ENCODE measurements at regions not wholly inside any gene's neighbourhood (a gene's known extent, or its start where the extent isn't known, plus 50 kb on each side); places are given as distances from the start of the nearest gene placed in this dataset.
"Not testable (repeated sequence)": the region's sequence is repeated elsewhere in the genome, so short reads cannot be mapped to it uniquely, and the experiment has no call there.

- H3K79me2 ChIP-seq (ENCODE audit: insufficient read depth, low read length): no peaks in the 10 kb centered on the region
- H3K4me3 ChIP-seq (ENCODE audit: insufficient read depth, low read length, poor library complexity, severe bottlenecking): no peak overlapping the region
- no peaks in the 10 kb centered on the region for H3K36me3 ChIP-seq (ENCODE audit: low read length)
- H2AFZ ChIP-seq (ENCODE audit: low read depth, low read length, severe bottlenecking): no peak overlapping the region
- H4K20me1 ChIP-seq (ENCODE audit: low read depth, low read length): no peaks in the 10 kb centered on the region
- H3K9me2 ChIP-seq (replicated peaks; ENCODE audit: insufficient read depth, low read length): no peaks in the 10 kb centered on the region
- no peak overlapping the region for H3K4me2 ChIP-seq (ENCODE audit: low read depth, low read length, poor library complexity, severe bottlenecking)
- no peak overlapping the region for H3K9ac ChIP-seq (ENCODE audit: low read length)
- H3K9me3 ChIP-seq (ENCODE audit: insufficient read depth, low read length): no peaks in the 10 kb centered on the region
- H3K27ac ChIP-seq (ENCODE audit: low read depth, low read length): no peak overlapping the region
- no peaks in the 10 kb centered on the region for H3F3A ChIP-seq (ENCODE audit: insufficient read depth)
- no peaks in the 10 kb centered on the region for H3K27me3 ChIP-seq (ENCODE audit: low read length)
- TF ChIP-seq CTCF (IDR thresholded peaks at IDR 0.05; ENCODE audit: insufficient read depth, low read length, poor library complexity, severe bottlenecking) (no peak), EZH2phosphoT487 (conservative IDR thresholded peaks at IDR 0.05; ENCODE audit: low read length) (no peak)
Observed at GRCh38 chr6:159631886-159632285, 61.2 kb downstream of the SOD2 start.

- H3F3A ChIP-seq (ENCODE audit: insufficient read depth): no peaks in the 10 kb centered on the region
- no peaks in the 10 kb centered on the region for H3K9me2 ChIP-seq (replicated peaks; ENCODE audit: insufficient read depth, low read length)
- H4K20me1 ChIP-seq (ENCODE audit: low read depth, low read length): no peaks in the 10 kb centered on the region
- no peak overlapping the region for H2AFZ ChIP-seq (ENCODE audit: low read depth, low read length, severe bottlenecking)
- H3K4me3 ChIP-seq (ENCODE audit: insufficient read depth, low read length, poor library complexity, severe bottlenecking): no peak overlapping the region
- H3K79me2 ChIP-seq (ENCODE audit: insufficient read depth, low read length): no peaks in the 10 kb centered on the region
- H3K27me3 ChIP-seq (ENCODE audit: low read length): no peaks in the 10 kb centered on the region
- no peak overlapping the region for H3K4me2 ChIP-seq (ENCODE audit: low read depth, low read length, poor library complexity, severe bottlenecking)
- H3K27ac ChIP-seq (ENCODE audit: low read depth, low read length): no peak overlapping the region
- TF ChIP-seq CTCF (IDR thresholded peaks at IDR 0.05; ENCODE audit: insufficient read depth, low read length, poor library complexity, severe bottlenecking) (no peak), EZH2phosphoT487 (conservative IDR thresholded peaks at IDR 0.05; ENCODE audit: low read length) (no peak)
- no peak overlapping the region for H3K9ac ChIP-seq (ENCODE audit: low read length)
- H3K9me3 ChIP-seq (ENCODE audit: insufficient read depth, low read length): no peaks in the 10 kb centered on the region
- no peaks in the 10 kb centered on the region for H3K36me3 ChIP-seq (ENCODE audit: low read length)
Observed at GRCh38 chr6:159627939-159628338, 65.1 kb downstream of the SOD2 start.

- H3F3A ChIP-seq (ENCODE audit: insufficient read depth); H3K79me2 ChIP-seq (ENCODE audit: insufficient read depth, low read length); H4K20me1 ChIP-seq (ENCODE audit: low read depth, low read length); H3K36me3 ChIP-seq (ENCODE audit: low read length); H3K4me3 ChIP-seq (ENCODE audit: insufficient read depth, low read length, poor library complexity, severe bottlenecking); H3K4me2 ChIP-seq (ENCODE audit: low read depth, low read length, poor library complexity, severe bottlenecking); H3K27me3 ChIP-seq (ENCODE audit: low read length); H3K9me2 ChIP-seq (replicated peaks; ENCODE audit: insufficient read depth, low read length); H3K9ac ChIP-seq (ENCODE audit: low read length); H3K27ac ChIP-seq (ENCODE audit: low read depth, low read length); H2AFZ ChIP-seq (ENCODE audit: low read depth, low read length, severe bottlenecking); H3K9me3 ChIP-seq (ENCODE audit: insufficient read depth, low read length): not testable (repeated sequence)
Observed at GRCh38 chr6:159626506-159626905, 66.5 kb downstream of the SOD2 start.

- Histone ChIP-seq H3K9me3 (ENCODE audit: insufficient read depth, low read length) (no peaks in the 10 kb centered on the region), H3K79me2 (ENCODE audit: insufficient read depth, low read length) (no peaks in the 10 kb centered on the region), H3F3A (ENCODE audit: insufficient read depth) (no peaks in the 10 kb centered on the region), H4K20me1 (ENCODE audit: low read depth, low read length) (no peaks in the 10 kb centered on the region), H3K27me3 (ENCODE audit: low read length) (no peaks in the 10 kb centered on the region), H3K27ac (ENCODE audit: low read depth, low read length) (no peak overlapping the region), H3K36me3 (ENCODE audit: low read length) (no peaks in the 10 kb centered on the region), H3K9me2 (replicated peaks; ENCODE audit: insufficient read depth, low read length) (no peaks in the 10 kb centered on the region), H3K4me2 (ENCODE audit: low read depth, low read length, poor library complexity, severe bottlenecking) (no peak overlapping the region), H3K4me3 (ENCODE audit: insufficient read depth, low read length, poor library complexity, severe bottlenecking) (no peak overlapping the region), H2AFZ (ENCODE audit: low read depth, low read length, severe bottlenecking) (no peak overlapping the region), H3K9ac (ENCODE audit: low read length) (no peak overlapping the region)
- no peak for TF ChIP-seq CTCF (IDR thresholded peaks at IDR 0.05; ENCODE audit: insufficient read depth, low read length, poor library complexity, severe bottlenecking)
- no peak for TF ChIP-seq EZH2phosphoT487 (conservative IDR thresholded peaks at IDR 0.05; ENCODE audit: low read length)
Observed at GRCh38 chr6:159623156-159623555, 69.9 kb downstream of the SOD2 start.

Data from SU-DHL-6 (cell line).